PC-9 (cell line): ENCODE measurements at regions not wholly inside any gene's neighbourhood (a gene's known extent, or its start where the extent isn't known, plus 50 kb on each side); places are given as distances from the start of the nearest gene placed in this dataset.

Experiments
- BruUV-seq: library from RNA; stranded (reverse); fragments of 400-500 nt; replicated peaks from 2 replicates; lab custom pipeline; 2021; lab: Mats Ljungman, UMichigan
- CTCF ChIA-PET: fragments of 300-600 bp; sonication (Branson Sonifier 250); formaldehyde crosslinking; loops from one replicate; lab custom pipeline; 2022; ENCODE audit warnings: antibody characterized with exemption; lab: Charles Lee
- POLR2A ChIA-PET: fragments of 300-600 bp; sonication (Branson Sonifier 250); formaldehyde crosslinking; loops from one replicate; lab custom pipeline; 2022; ENCODE audit warnings: antibody characterized with exemption; ENCODE audit not compliant: unreplicated experiment; lab: Charles Lee
- DNase-seq, 2 experiments: peaks; one replicate each; pipeline versions ENCODE4 v3.0.0 to v3.0.0-alpha.2; 2015 to 2022; ENCODE audit warnings: mixed read lengths in 1 of 2
- H2AFZ ChIP-seq: fragments of 200-600 bp; sonication (generic); 2 replicates; pipeline ENCODE4 v1.8.1; 2017; ENCODE audit warnings: antibody characterized with exemption
- H3F3A ChIP-seq: fragments of 200-600 bp; sonication (generic); 2 replicates; pipeline ENCODE4 v1.8.1; 2017; ENCODE audit warnings: antibody characterized with exemption, mild to moderate bottlenecking, low read depth; ENCODE audit not compliant: insufficient read depth
- H3K27ac ChIP-seq: fragments of 200-600 bp; sonication (generic); 2 replicates; pipeline ENCODE4 v1.6.1; 2016; ENCODE audit warnings: mixed run types
- H3K27me3 ChIP-seq: fragments of 200-600 bp; sonication (generic); 2 replicates; pipeline ENCODE4 v1.6.1; 2016; ENCODE audit warnings: low read depth, mixed run types; ENCODE audit not compliant: insufficient read depth
- H3K36me3 ChIP-seq: fragments of 200-600 bp; sonication (generic); 2 replicates; pipeline ENCODE4 v1.6.1; 2016; ENCODE audit warnings: low read depth, mixed run types
- H3K4me1 ChIP-seq: fragments of 200-600 bp; sonication (generic); replicated peaks from 2 replicates; pipeline ENCODE4 v1.6.1; 2016; ENCODE audit warnings: mixed run types; ENCODE audit not compliant: insufficient read depth
- H3K4me2 ChIP-seq: fragments of 200-600 bp; sonication (generic); 2 replicates; pipeline ENCODE4 v1.6.1; 2017; ENCODE audit warnings: mixed run types
- H3K4me3 ChIP-seq: fragments of 200-600 bp; sonication (generic); 2 replicates; pipeline ENCODE4 v1.6.1; 2016; ENCODE audit warnings: mixed run types
- H3K79me2 ChIP-seq: fragments of 200-600 bp; sonication (generic); 2 replicates; pipeline ENCODE4 v1.6.1; 2017; ENCODE audit warnings: low read depth, mixed run types
- H3K9me2 ChIP-seq: fragments of 200-600 bp; sonication (generic); 2 replicates; pipeline ENCODE4 v1.8.1; 2017; ENCODE audit warnings: mild to moderate bottlenecking; ENCODE audit not compliant: insufficient read depth
- H3K9me3 ChIP-seq: fragments of 200-600 bp; sonication (generic); 2 replicates; pipeline ENCODE4 v1.8.1; 2016; ENCODE audit warnings: low read depth; ENCODE audit not compliant: insufficient read depth
- H4K20me1 ChIP-seq: fragments of 200-600 bp; sonication (generic); 2 replicates; pipeline ENCODE4 v1.8.1; 2017; ENCODE audit not compliant: insufficient read depth
- EZH2 ChIP-seq: fragments of 200-600 bp; sonication (generic); IDR thresholded peaks from 2 replicates; pipeline ENCODE4 v1.8.0; 2017; ENCODE audit warnings: antibody characterized with exemption, low read depth
- intact Hi-C: fragments of 100-400 bp; cut with micrococcal nuclease; formaldehyde crosslinking; loops from one replicate; pipeline ENCODE4 v1.10.0; 2022; ENCODE audit not compliant: unreplicated experiment
- TF ChIP-seq, protein P1 (sequence below): fragments of 200-600 bp; sonication (generic); conservative IDR thresholded peaks from 2 replicates; pipeline ENCODE4 v1.6.1; 2017; ENCODE audit warnings: mixed run types, antibody characterized with exemption, mild to moderate bottlenecking, moderate library complexity

DNA sequence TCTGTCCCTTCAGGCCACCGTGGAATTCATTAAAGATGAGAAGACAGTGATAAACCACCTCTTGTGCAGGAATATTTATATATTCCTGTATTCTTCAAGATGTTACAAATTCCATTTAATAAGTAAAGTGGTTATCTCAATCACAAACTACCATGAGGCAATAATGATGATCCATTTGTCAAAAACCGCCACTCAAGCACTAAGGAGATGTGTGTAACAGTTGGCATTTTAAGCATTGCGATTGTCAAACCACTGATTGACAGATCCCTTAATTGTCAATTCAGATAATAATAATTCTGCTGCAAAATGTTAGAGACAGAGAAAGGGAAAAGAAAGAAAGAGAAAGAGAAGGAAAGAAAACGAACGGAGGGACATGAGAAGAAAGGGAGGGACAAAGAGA lies 476.1 kb upstream of the RBFOX1 start:
- Histone ChIP-seq H3K36me3 (no peaks in the 10 kb centered on the region), H3K27ac (no peak overlapping the region), H3F3A (no peaks in the 10 kb centered on the region), H3K4me2 (no peak overlapping the region), H2AFZ (no peak overlapping the region), H3K9me3 (no peaks in the 10 kb centered on the region), H3K79me2 (no peaks in the 10 kb centered on the region), H3K4me1 (no peaks in the 10 kb centered on the region), H4K20me1 (no peaks in the 10 kb centered on the region; the same call in 1 of the 2 replicates), H3K27me3 (peaks cover 8% of the 10 kb centered on the region; the same call in 1 of the 2 replicates), H3K4me3 (no peak overlapping the region), H3K9me2 (no peaks in the 10 kb centered on the region)
- CTCF ChIA-PET: no interaction called here
- POLR2A ChIA-PET: no interaction called here
- BruUV-seq: no TSS peak
- intact Hi-C loops: no loop called here
- TF ChIP-seq, protein P1, sequence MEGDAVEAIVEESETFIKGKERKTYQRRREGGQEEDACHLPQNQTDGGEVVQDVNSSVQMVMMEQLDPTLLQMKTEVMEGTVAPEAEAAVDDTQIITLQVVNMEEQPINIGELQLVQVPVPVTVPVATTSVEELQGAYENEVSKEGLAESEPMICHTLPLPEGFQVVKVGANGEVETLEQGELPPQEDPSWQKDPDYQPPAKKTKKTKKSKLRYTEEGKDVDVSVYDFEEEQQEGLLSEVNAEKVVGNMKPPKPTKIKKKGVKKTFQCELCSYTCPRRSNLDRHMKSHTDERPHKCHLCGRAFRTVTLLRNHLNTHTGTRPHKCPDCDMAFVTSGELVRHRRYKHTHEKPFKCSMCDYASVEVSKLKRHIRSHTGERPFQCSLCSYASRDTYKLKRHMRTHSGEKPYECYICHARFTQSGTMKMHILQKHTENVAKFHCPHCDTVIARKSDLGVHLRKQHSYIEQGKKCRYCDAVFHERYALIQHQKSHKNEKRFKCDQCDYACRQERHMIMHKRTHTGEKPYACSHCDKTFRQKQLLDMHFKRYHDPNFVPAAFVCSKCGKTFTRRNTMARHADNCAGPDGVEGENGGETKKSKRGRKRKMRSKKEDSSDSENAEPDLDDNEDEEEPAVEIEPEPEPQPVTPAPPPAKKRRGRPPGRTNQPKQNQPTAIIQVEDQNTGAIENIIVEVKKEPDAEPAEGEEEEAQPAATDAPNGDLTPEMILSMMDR: no peak
- no peak for TF ChIP-seq EZH2
- no peak for DNase-seq

DNA sequence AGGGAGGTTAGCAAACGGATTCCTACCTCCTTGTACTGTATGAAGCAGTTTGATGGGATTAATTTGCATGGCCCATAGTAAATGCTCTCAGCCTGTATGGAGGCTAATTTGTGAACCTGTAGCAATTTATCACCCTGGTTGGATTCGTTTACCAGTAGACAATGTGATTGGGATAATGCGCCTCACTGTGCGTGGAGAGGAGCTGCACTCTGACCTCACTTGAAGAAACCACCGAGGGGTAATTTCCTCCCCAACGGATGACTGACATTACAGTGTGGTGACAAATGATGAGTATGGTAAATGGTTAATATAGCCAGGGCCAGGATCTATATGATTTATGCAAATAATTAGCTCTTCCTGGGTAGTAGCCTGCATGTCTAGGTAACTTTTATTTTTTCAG lies 479.1 kb upstream of the RBFOX1 start:
- no peaks in the 10 kb centered on the region for H3K36me3 ChIP-seq
- H3K27me3 ChIP-seq: peaks cover 8% of the 10 kb centered on the region; the same call in 1 of the 2 replicates
- H3K4me1 ChIP-seq: no peaks in the 10 kb centered on the region
- intact Hi-C loops: no loop called here
- no peak overlapping the region for H2AFZ ChIP-seq
- H3K27ac ChIP-seq: no peak overlapping the region
- H3F3A ChIP-seq: no peaks in the 10 kb centered on the region
- no peak overlapping the region for H3K4me2 ChIP-seq
- no peaks in the 10 kb centered on the region for H3K9me3 ChIP-seq
- TF ChIP-seq, protein P1: no peak
- no peak for TF ChIP-seq EZH2
- ChIA-PET CTCF (no interaction called here), POLR2A (interaction anchor here (0.6 kb wide), 1 partner anchor 125 kb away, joined by 3 read pairs; no protein-coding TSS in a partner anchor)
- no TSS peak for BruUV-seq
- H3K4me3 ChIP-seq: no peak overlapping the region
- H3K79me2 ChIP-seq: no peaks in the 10 kb centered on the region
- H3K9me2 ChIP-seq: no peaks in the 10 kb centered on the region
- DNase-seq: no peak
- no peaks in the 10 kb centered on the region for H4K20me1 ChIP-seq

DNA sequence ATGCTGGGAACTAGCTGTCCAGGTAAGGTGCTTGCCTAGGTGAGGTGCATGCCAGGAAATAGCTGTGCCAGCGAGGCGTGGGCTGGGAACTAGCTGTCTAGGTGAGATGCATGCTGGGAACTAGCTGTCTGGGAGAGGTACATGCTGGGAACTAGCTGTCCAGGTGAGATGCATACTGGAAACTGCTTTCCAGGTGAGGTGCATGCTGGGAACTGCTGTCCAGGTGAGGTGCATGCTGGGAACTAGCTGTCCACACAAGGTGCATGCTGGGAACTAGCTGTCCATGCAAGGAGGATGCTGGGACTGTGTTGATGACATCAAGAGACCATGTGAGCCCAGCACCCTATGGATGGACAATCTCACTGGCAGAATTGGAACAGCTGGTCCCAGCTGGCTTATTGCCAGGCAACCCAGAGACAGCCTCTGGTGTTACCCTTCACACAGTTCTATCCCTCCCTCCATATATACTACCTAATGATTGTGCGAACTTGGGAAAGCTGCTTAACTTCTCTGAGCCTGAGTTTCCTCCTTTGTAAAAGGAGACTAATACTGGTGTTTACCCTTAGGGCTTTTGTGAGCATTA lies 479.9 kb upstream of the RBFOX1 start:
- no peaks in the 10 kb centered on the region for H3K9me3 ChIP-seq
- H4K20me1 ChIP-seq: no peaks in the 10 kb centered on the region
- H3K4me3 ChIP-seq: no peak overlapping the region
- no peaks in the 10 kb centered on the region for H3K4me1 ChIP-seq
- intact Hi-C loops: no loop called here
- no TSS peak for BruUV-seq
- DNase-seq: no peak
- POLR2A ChIA-PET: no interaction called here
- no peak overlapping the region for H3K27ac ChIP-seq
- CTCF ChIA-PET: no interaction called here
- H3K79me2 ChIP-seq: no peaks in the 10 kb centered on the region
- H3K36me3 ChIP-seq: no peaks in the 10 kb centered on the region
- no peaks in the 10 kb centered on the region for H3F3A ChIP-seq
- no peak overlapping the region for H3K4me2 ChIP-seq
- TF ChIP-seq, protein P1: no peak
- TF ChIP-seq EZH2: no peak
- H3K27me3 ChIP-seq: peaks cover 6% of the 10 kb centered on the region; the same call in 1 of the 2 replicates
- no peaks in the 10 kb centered on the region for H3K9me2 ChIP-seq
- no peak overlapping the region for H2AFZ ChIP-seq
